Endodermal cell (in vitro differentiated cells): ENCODE measurements at regions not wholly inside any gene's neighbourhood (a gene's known extent, or its start where the extent isn't known, plus 50 kb on each side); places are given as distances from the start of the nearest gene placed in this dataset.

Source experiments
- DNase-seq: peaks from one replicate; pipeline ENCODE4 v3.0.0-alpha.2; 2017
- H3K27ac ChIP-seq: 2 replicates; pipeline ENCODE4 v1.5.1; 2013; ENCODE audit warnings: mild to moderate bottlenecking, low read depth, low read length, moderate library complexity
- H3K27me3 ChIP-seq: 2 replicates; pipeline ENCODE4 v1.6.1; 2013; ENCODE audit warnings: mild to moderate bottlenecking, low read length, moderate library complexity; ENCODE audit not compliant: insufficient read depth, control insufficient read depth, poor library complexity, severe bottlenecking
- H3K36me3 ChIP-seq: 2 replicates; pipeline ENCODE4 v1.7.0; 2013; ENCODE audit warnings: mild to moderate bottlenecking, low read length, moderate library complexity; ENCODE audit not compliant: control insufficient read depth, insufficient read depth
- H3K4me1 ChIP-seq: one replicate; pipeline ENCODE4 v1.7.0; 2013; ENCODE audit warnings: low read length; ENCODE audit not compliant: control insufficient read depth, insufficient read depth
- H3K4me3 ChIP-seq: 2 replicates; pipeline ENCODE4 v1.5.1; 2013; ENCODE audit warnings: mild to moderate bottlenecking, low read length, moderate library complexity
- H3K9ac ChIP-seq: 2 replicates; pipeline ENCODE4 v1.6.1; 2013; ENCODE audit warnings: mild to moderate bottlenecking, low read length, moderate library complexity; ENCODE audit not compliant: poor library complexity, severe bottlenecking; ENCODE audit errors: extremely low read depth
- H3K9me3 ChIP-seq: 2 replicates; pipeline ENCODE4 v1.6.1; 2013; ENCODE audit warnings: mild to moderate bottlenecking, low read length, moderate library complexity; ENCODE audit not compliant: control insufficient read depth
- H3K27ac Mint-ChIP-seq: 2 replicates; pipeline ENCODE4 v1.8.0; 2020; ENCODE audit warnings: mixed read lengths
- H3K27me3 Mint-ChIP-seq: 2 replicates; pipeline ENCODE4 v1.8.0; 2021; ENCODE audit warnings: mild to moderate bottlenecking, mixed read lengths; ENCODE audit not compliant: insufficient read depth
- H3K36me3 Mint-ChIP-seq: 2 replicates; pipeline ENCODE4 v1.8.0; 2020; ENCODE audit warnings: low read depth, mixed read lengths
- H3K4me1 Mint-ChIP-seq: 2 replicates; pipeline ENCODE4 v1.8.0; 2020; ENCODE audit warnings: mixed read lengths
- H3K4me3 Mint-ChIP-seq: 2 replicates; pipeline ENCODE4 v1.8.0; 2020; ENCODE audit warnings: mild to moderate bottlenecking, moderate library complexity, mixed read lengths
- H3K9me3 Mint-ChIP-seq: 2 replicates; pipeline ENCODE4 v1.8.0; 2020; ENCODE audit warnings: mild to moderate bottlenecking, mixed read lengths
- CTCF ChIP-seq: fragments of 200-600 bp; sonication (generic); conservative IDR thresholded peaks from 2 replicates; pipeline ENCODE4 v1.5.0; 2021; ENCODE audit warnings: antibody characterized with exemption, mild to moderate bottlenecking
- WGBS, 2 experiments: methylation state at CpG; one replicate each; pipeline versions ENCODE4 v1.1.5 to v1.1.7; 2013; ENCODE audit warnings: missing lambda C conversion rate in 2 of 2, mixed read lengths in 1 of 2; ENCODE audit not compliant: insufficient coverage in 1 of 2, insufficient read length in 1 of 2; 5-methylcytosine and 5-hydroxymethylcytosine counted together

- Histone ChIP-seq H3K27ac (no peak overlapping the region), H3K9ac (no peak overlapping the region), H3K27me3 (no peaks in the 10 kb centered on the region), H3K4me3 (no peak overlapping the region), H3K9me3 (no peaks in the 10 kb centered on the region), H3K4me1 (no peaks in the 10 kb centered on the region), H3K36me3 (no peaks in the 10 kb centered on the region)
- Mint-ChIP-seq H3K27ac (no peak overlapping the region), H3K36me3 (no peaks in the 10 kb centered on the region), H3K27me3 (no peaks in the 10 kb centered on the region), H3K9me3 (no peaks in the 10 kb centered on the region), H3K4me3 (no peak overlapping the region), H3K4me1 (no peaks in the 10 kb centered on the region)
- no peak for DNase-seq
- TF ChIP-seq CTCF: no peak
- WGBS, 2 experiments: 92 to 94% methylated on average over 6 of the region's 6 CpGs
Measured at GRCh38 chr2:9695941-9696340, 65.1 kb upstream of the YWHAQ start.

DNA sequence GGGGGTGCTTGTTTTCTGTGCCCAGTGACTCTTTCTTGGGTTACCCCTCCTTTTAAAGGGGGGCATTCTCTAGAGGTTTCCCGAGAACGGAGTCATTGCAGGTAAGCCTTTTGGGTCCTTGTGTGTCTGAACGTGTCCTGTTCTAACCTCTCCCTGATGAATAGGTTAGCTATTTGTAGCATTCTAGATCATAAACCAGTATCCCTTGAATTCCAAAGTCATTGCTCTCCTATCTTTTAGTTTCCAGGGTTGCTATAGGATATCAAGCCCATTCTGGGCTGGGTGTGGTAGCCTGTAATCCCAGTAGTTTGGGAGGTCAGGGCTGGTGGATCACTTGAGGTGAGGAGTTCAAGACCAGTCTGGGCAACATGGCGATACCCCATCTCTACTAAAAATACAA, 65.9 kb upstream of the YWHAQ start:
- TF ChIP-seq CTCF: no peak
- Mint-ChIP-seq H3K27me3 (no peaks in the 10 kb centered on the region), H3K4me3 (no peak overlapping the region), H3K4me1 (no peaks in the 10 kb centered on the region), H3K27ac (no peak overlapping the region), H3K36me3 (no peaks in the 10 kb centered on the region), H3K9me3 (no peaks in the 10 kb centered on the region)
- Histone ChIP-seq H3K27ac (no peak overlapping the region), H3K4me3 (no peak overlapping the region), H3K36me3 (no peaks in the 10 kb centered on the region), H3K9me3 (no peaks in the 10 kb centered on the region), H3K27me3 (no peaks in the 10 kb centered on the region), H3K4me1 (no peaks in the 10 kb centered on the region), H3K9ac (no peak overlapping the region)
- WGBS, 2 experiments: 78% methylated on average over 3 to 4 of the region's 4 CpGs
- DNase-seq: no peak

DNA sequence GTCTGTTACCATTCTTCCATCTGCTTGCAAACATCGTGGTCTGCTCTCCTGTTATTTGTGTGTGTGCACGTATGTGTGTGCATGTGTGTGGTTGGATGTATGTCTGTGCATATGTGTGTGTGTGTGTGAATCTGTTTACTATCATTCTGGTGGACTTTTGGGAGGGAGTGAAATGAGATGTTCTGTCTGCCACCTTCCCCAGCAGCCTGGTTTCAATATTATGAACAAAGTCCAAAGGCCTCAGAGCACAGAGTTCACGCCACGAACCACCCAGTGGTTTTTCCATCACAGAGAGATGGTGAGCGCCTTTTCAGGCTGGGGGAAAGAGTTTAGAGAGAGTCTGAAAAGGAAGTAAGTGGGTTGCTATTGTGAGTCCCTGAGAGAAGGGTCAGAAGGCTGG, 67.1 kb upstream of the YWHAQ start:
- no peaks in the 10 kb centered on the region for H3K27me3 ChIP-seq
- H3K27me3 Mint-ChIP-seq: no peaks in the 10 kb centered on the region
- H3K9me3 Mint-ChIP-seq: no peaks in the 10 kb centered on the region
- H3K9me3 ChIP-seq: no peaks in the 10 kb centered on the region
- H3K36me3 ChIP-seq: no peaks in the 10 kb centered on the region
- H3K27ac Mint-ChIP-seq: no peak overlapping the region
- no peak overlapping the region for H3K9ac ChIP-seq
- DNase-seq: no peak
- H3K4me3 Mint-ChIP-seq: no peak overlapping the region
- no peaks in the 10 kb centered on the region for H3K36me3 Mint-ChIP-seq
- H3K27ac ChIP-seq: no peak overlapping the region
- no peak overlapping the region for H3K4me3 ChIP-seq
- H3K4me1 Mint-ChIP-seq: no peaks in the 10 kb centered on the region
- 76 to 85% methylated on average over 3 to 5 of the region's 5 CpGs for WGBS, 2 experiments
- no peak for TF ChIP-seq CTCF
- no peaks in the 10 kb centered on the region for H3K4me1 ChIP-seq
